ENCODE measurements at regions not wholly inside any gene's neighbourhood (a gene's known extent, or its start where the extent isn't known, plus 50 kb on each side); places are given as distances from the start of the nearest gene placed in this dataset.

- no peak for DNase-seq
Observed at GRCh38 chr15:58235961-58236360, 97.8 kb downstream of the AQP9 start.

- DNase-seq, result no peak
Observed at GRCh38 chr15:58240191-58240932, 102.2 kb downstream of the AQP9 start.

- no peak for DNase-seq
Observed at GRCh38 chr15:58241872-58242271, 103.7 kb downstream of the AQP9 start.

GRCh38 chr15:58243070-58243469 lies 104.9 kb downstream of the AQP9 start:
- DNase-seq, result no peak

- DNase-seq, result no peak
Observed at GRCh38 chr15:58244536-58244935, 106.4 kb downstream of the AQP9 start.

GRCh38 chr15:58246041-58246440 lies 107.9 kb downstream of the AQP9 start:
- no peak for DNase-seq

- DNase-seq, result peak in 1 of 2 donors; percentile 44
Observed at GRCh38 chr15:58247855-58248842, 110.0 kb downstream of the AQP9 start.

GRCh38 chr15:58249646-58250312 lies 111.6 kb downstream of the AQP9 start:
- no peak for DNase-seq

- DNase-seq, result no peak
Observed at GRCh38 chr15:58252586-58253323, 114.6 kb downstream of the AQP9 start.

- no peak for DNase-seq
Observed at GRCh38 chr15:58257776-58258325, 119.7 kb downstream of the AQP9 start.

GRCh38 chr15:58258501-58259292 lies 120.5 kb downstream of the AQP9 start:
- no peak for DNase-seq

- DNase-seq, result no peak
Observed at GRCh38 chr15:58260205-58260724, 122.1 kb downstream of the AQP9 start.

- DNase-seq, result no peak
Observed at GRCh38 chr15:58260725-58261267, 122.6 kb downstream of the AQP9 start.

GRCh38 chr15:58261368-58261767 lies 123.2 kb downstream of the AQP9 start:
- DNase-seq, result no peak

GRCh38 chr15:58264053-58264971 lies 126.1 kb downstream of the AQP9 start:
- no peak for DNase-seq

- DNase-seq, result no peak
Observed at GRCh38 chr15:58267051-58267450, 128.9 kb downstream of the AQP9 start.

- no peak for DNase-seq
Observed at GRCh38 chr15:58268746-58269267, 130.6 kb downstream of the AQP9 start.

GRCh38 chr15:58269455-58270414 lies 131.6 kb downstream of the AQP9 start:
- peak; percentile 2 to 44 for DNase-seq

Data from hippocampal formation (tissue), 2 donors.